ENCODE measurements at regions not wholly inside any gene's neighbourhood (a gene's known extent, or its start where the extent isn't known, plus 50 kb on each side); places are given as distances from the start of the nearest gene placed in this dataset.

GRCh38 chr22:48836673-48837340 is 990.9 kb downstream of the BRD1 start:
- Mint-ChIP-seq H3K27me3 (no peaks in the 10 kb centered on the region), H3K36me3 (no peaks in the 10 kb centered on the region), H3K27ac (no peak overlapping the region), H3K4me3 (no peak overlapping the region), H3K9me3 (peaks cover 0 to 20% (median 6%) of the 10 kb centered on the region in 7 donors), H3K4me1 (peaks cover 0 to 2% (median 0%) of the 10 kb centered on the region in 4 donors)
- H3K36me3 ChIP-seq (ENCODE audit: control insufficient read depth, insufficient read depth, low read length): no peaks in the 10 kb centered on the region
- no peak overlapping the region for H3K27ac ChIP-seq (ENCODE audit: insufficient read depth, low read length, poor library complexity, severe bottlenecking)
- ATAC-seq (ENCODE audit: low read depth in 2 of 2): no peak
- H3K27me3 ChIP-seq (ENCODE audit: control insufficient read depth, insufficient read depth, low read length): no peaks in the 10 kb centered on the region
- peaks cover 0 to 4% of the 10 kb centered on the region in 2 experiments for H3K9me3 ChIP-seq (ENCODE audit: control insufficient read depth in 2 of 2, low read length in 2 of 2)
- H3K4me3 ChIP-seq (ENCODE audit: low read depth, low read length): no peak overlapping the region
- DNase-seq: no peak
- no peaks in the 10 kb centered on the region for H3K4me1 ChIP-seq (ENCODE audit: control insufficient read depth, insufficient read depth, low read length, poor library complexity, severe bottlenecking)

- DNase-seq: no peak
- Histone ChIP-seq H3K36me3 (ENCODE audit: control insufficient read depth, insufficient read depth, low read length) (no peaks in the 10 kb centered on the region), H3K27ac (ENCODE audit: insufficient read depth, low read length, poor library complexity, severe bottlenecking) (no peak overlapping the region), H3K27me3 (ENCODE audit: control insufficient read depth, insufficient read depth, low read length) (no peaks in the 10 kb centered on the region), H3K9me3 (ENCODE audit: control insufficient read depth in 2 of 2, low read length in 2 of 2) (peaks cover 0 to 4% of the 10 kb centered on the region in 2 experiments), H3K4me3 (ENCODE audit: low read depth, low read length) (no peak overlapping the region), H3K4me1 (ENCODE audit: control insufficient read depth, insufficient read depth, low read length, poor library complexity, severe bottlenecking) (no peaks in the 10 kb centered on the region)
- Mint-ChIP-seq H3K4me3 (no peak overlapping the region), H3K27me3 (no peaks in the 10 kb centered on the region), H3K4me1 (peaks cover 0 to 2% (median 0%) of the 10 kb centered on the region in 4 donors), H3K36me3 (no peaks in the 10 kb centered on the region), H3K27ac (no peak overlapping the region), H3K9me3 (peaks cover 0 to 24% (median 9%) of the 10 kb centered on the region in 7 donors)
- no peak for ATAC-seq (ENCODE audit: low read depth in 2 of 2)
These were observed 991.6 kb downstream of the BRD1 start for GRCh38 chr22:48835857-48836672.

GRCh38 chr22:48835364-48835763 is 992.3 kb downstream of the BRD1 start:
- ATAC-seq (ENCODE audit: low read depth in 2 of 2): no peak
- H3K4me1 ChIP-seq (ENCODE audit: control insufficient read depth, insufficient read depth, low read length, poor library complexity, severe bottlenecking): no peaks in the 10 kb centered on the region
- H3K27ac ChIP-seq (ENCODE audit: insufficient read depth, low read length, poor library complexity, severe bottlenecking): no peak overlapping the region
- H3K36me3 ChIP-seq (ENCODE audit: control insufficient read depth, insufficient read depth, low read length): no peaks in the 10 kb centered on the region
- Mint-ChIP-seq H3K4me1 (peaks cover 0 to 2% (median 0%) of the 10 kb centered on the region in 4 donors), H3K9me3 (peaks cover 0 to 24% (median 9%) of the 10 kb centered on the region in 7 donors), H3K27ac (no peak overlapping the region), H3K36me3 (no peaks in the 10 kb centered on the region), H3K4me3 (no peak overlapping the region), H3K27me3 (no peaks in the 10 kb centered on the region)
- DNase-seq: no peak
- no peak overlapping the region for H3K4me3 ChIP-seq (ENCODE audit: low read depth, low read length)
- H3K9me3 ChIP-seq (ENCODE audit: control insufficient read depth in 2 of 2, low read length in 2 of 2): peaks cover 0 to 4% of the 10 kb centered on the region in 2 experiments
- no peaks in the 10 kb centered on the region for H3K27me3 ChIP-seq (ENCODE audit: control insufficient read depth, insufficient read depth, low read length)

GRCh38 chr22:48834404-48834803 is 993.3 kb downstream of the BRD1 start:
- Histone ChIP-seq H3K36me3 (ENCODE audit: control insufficient read depth, insufficient read depth, low read length) (no peaks in the 10 kb centered on the region), H3K4me1 (ENCODE audit: control insufficient read depth, insufficient read depth, low read length, poor library complexity, severe bottlenecking) (no peaks in the 10 kb centered on the region), H3K4me3 (ENCODE audit: low read depth, low read length) (no peak overlapping the region), H3K27ac (ENCODE audit: insufficient read depth, low read length, poor library complexity, severe bottlenecking) (no peak overlapping the region), H3K9me3 (ENCODE audit: control insufficient read depth in 2 of 2, low read length in 2 of 2) (peaks cover 0 to 4% of the 10 kb centered on the region in 2 experiments), H3K27me3 (ENCODE audit: control insufficient read depth, insufficient read depth, low read length) (no peaks in the 10 kb centered on the region)
- ATAC-seq (ENCODE audit: low read depth in 2 of 2) (no peak), DNase-seq (no peak)
- no peaks in the 10 kb centered on the region for H3K36me3 Mint-ChIP-seq
- peaks cover 0 to 2% (median 0%) of the 10 kb centered on the region in 4 donors for H3K4me1 Mint-ChIP-seq
- no peak overlapping the region for H3K27ac Mint-ChIP-seq
- H3K4me3 Mint-ChIP-seq: no peak overlapping the region
- no peaks in the 10 kb centered on the region for H3K27me3 Mint-ChIP-seq
- H3K9me3 Mint-ChIP-seq: peaks cover 0 to 24% (median 9%) of the 10 kb centered on the region in 7 donors

- Histone ChIP-seq H3K4me3 (ENCODE audit: low read depth, low read length) (no peak overlapping the region), H3K9me3 (ENCODE audit: control insufficient read depth in 2 of 2, low read length in 2 of 2) (peaks cover 0 to 4% of the 10 kb centered on the region in 2 experiments), H3K27ac (ENCODE audit: insufficient read depth, low read length, poor library complexity, severe bottlenecking) (no peak overlapping the region), H3K4me1 (ENCODE audit: control insufficient read depth, insufficient read depth, low read length, poor library complexity, severe bottlenecking) (no peaks in the 10 kb centered on the region), H3K27me3 (ENCODE audit: control insufficient read depth, insufficient read depth, low read length) (no peaks in the 10 kb centered on the region), H3K36me3 (ENCODE audit: control insufficient read depth, insufficient read depth, low read length) (no peaks in the 10 kb centered on the region)
- DNase-seq (no peak), ATAC-seq (ENCODE audit: low read depth in 2 of 2) (no peak)
- H3K36me3 Mint-ChIP-seq: no peaks in the 10 kb centered on the region
- H3K4me3 Mint-ChIP-seq: no peak overlapping the region
- no peak overlapping the region for H3K27ac Mint-ChIP-seq
- peaks cover 0 to 18% (median 8%) of the 10 kb centered on the region in 7 donors for H3K9me3 Mint-ChIP-seq
- H3K4me1 Mint-ChIP-seq: no peaks in the 10 kb centered on the region
- no peaks in the 10 kb centered on the region for H3K27me3 Mint-ChIP-seq
These were observed 995.1 kb downstream of the BRD1 start for GRCh38 chr22:48832592-48832991.

GRCh38 chr22:48829908-48830307 is 997.8 kb downstream of the BRD1 start:
- no peaks in the 10 kb centered on the region for H3K27me3 ChIP-seq (ENCODE audit: control insufficient read depth, insufficient read depth, low read length)
- DNase-seq (no peak), ATAC-seq (ENCODE audit: low read depth in 2 of 2) (no peak)
- no peaks in the 10 kb centered on the region for H3K4me1 ChIP-seq (ENCODE audit: control insufficient read depth, insufficient read depth, low read length, poor library complexity, severe bottlenecking)
- Mint-ChIP-seq H3K4me3 (no peak overlapping the region), H3K9me3 (peaks cover 0 to 12% (median 6%) of the 10 kb centered on the region in 7 donors), H3K36me3 (no peaks in the 10 kb centered on the region), H3K4me1 (no peaks in the 10 kb centered on the region), H3K27ac (no peak overlapping the region), H3K27me3 (no peaks in the 10 kb centered on the region)
- H3K4me3 ChIP-seq (ENCODE audit: low read depth, low read length): no peak overlapping the region
- H3K36me3 ChIP-seq (ENCODE audit: control insufficient read depth, insufficient read depth, low read length): no peaks in the 10 kb centered on the region
- H3K9me3 ChIP-seq (ENCODE audit: control insufficient read depth in 2 of 2, low read length in 2 of 2): peaks cover 0 to 4% of the 10 kb centered on the region in 2 experiments
- H3K27ac ChIP-seq (ENCODE audit: insufficient read depth, low read length, poor library complexity, severe bottlenecking): no peak overlapping the region

- Histone ChIP-seq H3K9me3 (ENCODE audit: control insufficient read depth in 2 of 2, low read length in 2 of 2) (peaks cover 0 to 4% of the 10 kb centered on the region in 2 experiments), H3K27ac (ENCODE audit: insufficient read depth, low read length, poor library complexity, severe bottlenecking) (no peak overlapping the region), H3K4me1 (ENCODE audit: control insufficient read depth, insufficient read depth, low read length, poor library complexity, severe bottlenecking) (no peaks in the 10 kb centered on the region), H3K36me3 (ENCODE audit: control insufficient read depth, insufficient read depth, low read length) (no peaks in the 10 kb centered on the region), H3K4me3 (ENCODE audit: low read depth, low read length) (no peak overlapping the region), H3K27me3 (ENCODE audit: control insufficient read depth, insufficient read depth, low read length) (no peaks in the 10 kb centered on the region)
- Mint-ChIP-seq H3K9me3 (peaks cover 0 to 11% (median 6%) of the 10 kb centered on the region in 7 donors), H3K4me1 (no peaks in the 10 kb centered on the region), H3K4me3 (no peak overlapping the region), H3K27me3 (no peaks in the 10 kb centered on the region), H3K36me3 (no peaks in the 10 kb centered on the region), H3K27ac (no peak overlapping the region)
- ATAC-seq (ENCODE audit: low read depth in 2 of 2) (no peak), DNase-seq (no peak)
These were observed 999.0 kb downstream of the BRD1 start for GRCh38 chr22:48828688-48829087.
